CD4-positive, alpha-beta T cell (primary cell): ENCODE measurements at regions not wholly inside any gene's neighbourhood (a gene's known extent, or its start where the extent isn't known, plus 50 kb on each side); places are given as distances from the start of the nearest gene placed in this dataset.

Experiments
- ATAC-seq: fragments of 200-7000 bp; cut with Tn5 transposase; one replicate; pipeline ENCODE4 v1.10.0; 2022; ENCODE audit warnings: mild to moderate bottlenecking; ENCODE audit not compliant: poor library complexity
- CTCF ChIA-PET: fragments of 350-600 bp; sonication (Branson Sonifier 250); formaldehyde crosslinking; loops from one replicate; lab custom pipeline; 2021; ENCODE audit warnings: antibody characterized with exemption, inconsistent platforms; lab: Charles Lee
- POLR2A ChIA-PET: fragments of 350-600 bp; sonication (Branson Sonifier 250); formaldehyde crosslinking; loops from one replicate; lab custom pipeline; 2021; ENCODE audit warnings: antibody characterized with exemption, inconsistent platforms; lab: Charles Lee
- DNase-seq, 14 experiments: peaks; one replicate each; pipeline ENCODE4 v3.0.0-alpha.2; 2013 to 2020; ENCODE audit warnings: mixed read lengths in 2 of 14
- H3K27ac ChIP-seq, 2 donors: one replicate each; pipeline versions ENCODE4 v1.5.1 to v1.7.0; 2013; ENCODE audit warnings: low read length in 2 of 2, low read depth in 1 of 2, mild to moderate bottlenecking in 1 of 2
- H3K27me3 ChIP-seq, 2 experiments: 1 replicate in 1 of 2; 2 replicates in 1 of 2; pipeline versions ENCODE4 v1.6.1 to v1.7.0; 2013; ENCODE audit warnings: low read length in 2 of 2, control low read depth in 1 of 2, mild to moderate bottlenecking in 1 of 2, moderate library complexity in 1 of 2; ENCODE audit not compliant: insufficient read depth in 2 of 2, control insufficient read depth in 1 of 2
- H3K36me3 ChIP-seq: one replicate; pipeline ENCODE4 v1.6.1; 2013; ENCODE audit warnings: low read length, control low read depth; ENCODE audit not compliant: insufficient read depth
- H3K4me1 ChIP-seq: one replicate; pipeline ENCODE4 v1.6.1; 2013; ENCODE audit warnings: low read length, control low read depth; ENCODE audit not compliant: insufficient read depth
- H3K4me3 ChIP-seq: one replicate; pipeline ENCODE4 v1.5.1; 2013; ENCODE audit warnings: mild to moderate bottlenecking, low read length, moderate library complexity
- H3K9me3 ChIP-seq, 2 experiments: 1 replicate in 1 of 2; 2 replicates in 1 of 2; pipeline versions ENCODE4 v1.6.1 to v1.7.0; 2013; ENCODE audit warnings: low read length in 2 of 2, mild to moderate bottlenecking in 2 of 2, control low read depth in 1 of 2, moderate library complexity in 1 of 2; ENCODE audit not compliant: control insufficient read depth in 1 of 2, insufficient read depth in 1 of 2
- H3K27ac Mint-ChIP-seq: one replicate; pipeline ENCODE4 v1.8.0; 2020; ENCODE audit warnings: mixed read lengths
- H3K27me3 Mint-ChIP-seq: one replicate; pipeline ENCODE4 v1.8.0; 2021; ENCODE audit warnings: mixed read lengths
- H3K36me3 Mint-ChIP-seq: one replicate; pipeline ENCODE4 v1.8.0; 2021; ENCODE audit warnings: low read depth, mixed read lengths
- H3K4me1 Mint-ChIP-seq: one replicate; pipeline ENCODE4 v1.8.0; 2021; ENCODE audit warnings: low read depth, mixed read lengths
- H3K4me3 Mint-ChIP-seq: one replicate; pipeline ENCODE4 v1.8.0; 2020; ENCODE audit warnings: mild to moderate bottlenecking, mixed read lengths
- H3K9me3 Mint-ChIP-seq: one replicate; pipeline ENCODE4 v1.8.0; 2020; ENCODE audit warnings: mixed read lengths
- intact Hi-C, 2 experiments: fragments of 100-400 bp; cut with DNase I in 1 of 2; cut with micrococcal nuclease in 1 of 2; formaldehyde crosslinking; loops; one replicate each; pipeline versions ENCODE4 v1.15.1 to v1.9.0; 2023 to 2025; cut with DNase I, micrococcal nuclease
- TF ChIP-seq, protein P1 (sequence below): fragments of 200-600 bp; IDR thresholded peaks from one replicate; pipeline ENCODE4 v1.8.0; 2022; ENCODE audit warnings: antibody characterized with exemption, mild to moderate bottlenecking

DNA sequence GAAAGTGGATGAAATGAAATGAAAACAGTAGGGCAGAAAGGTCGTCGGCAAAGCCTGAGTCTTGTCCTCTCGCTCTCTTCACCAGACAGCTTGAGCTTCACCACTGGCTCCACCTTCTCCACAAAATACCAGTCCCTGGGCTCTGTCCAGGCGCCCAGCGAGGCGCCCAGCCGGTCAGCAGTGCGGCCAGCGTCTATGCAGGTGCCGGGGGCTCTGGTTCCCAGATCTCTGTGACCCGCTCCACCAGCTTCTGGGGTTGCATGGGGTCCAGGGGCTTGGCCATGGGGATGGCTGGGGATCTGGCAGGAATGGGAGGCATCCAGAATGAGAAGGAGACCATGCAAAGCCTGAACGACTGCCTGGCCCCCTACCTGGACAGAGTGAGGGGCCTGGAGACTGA is 600.5 kb upstream of the ZP4 start:
- Histone ChIP-seq H3K27me3 (no peaks in the 10 kb centered on the region), H3K9me3 (peaks cover 0 to 22% of the 10 kb centered on the region in 2 experiments), H3K27ac (no peak overlapping the region), H3K4me1 (no peaks in the 10 kb centered on the region), H3K4me3 (no peak overlapping the region), H3K36me3 (no peaks in the 10 kb centered on the region)
- no peak for ATAC-seq
- ChIA-PET CTCF (no interaction called here), POLR2A (no interaction called here)
- Mint-ChIP-seq H3K36me3 (no peaks in the 10 kb centered on the region), H3K4me3 (no peak overlapping the region), H3K4me1 (no peaks in the 10 kb centered on the region), H3K9me3 (peaks cover 6% of the 10 kb centered on the region), H3K27ac (no peak overlapping the region), H3K27me3 (no peaks in the 10 kb centered on the region)
- intact Hi-C loops, result no loop called here
- TF ChIP-seq, protein P1, sequence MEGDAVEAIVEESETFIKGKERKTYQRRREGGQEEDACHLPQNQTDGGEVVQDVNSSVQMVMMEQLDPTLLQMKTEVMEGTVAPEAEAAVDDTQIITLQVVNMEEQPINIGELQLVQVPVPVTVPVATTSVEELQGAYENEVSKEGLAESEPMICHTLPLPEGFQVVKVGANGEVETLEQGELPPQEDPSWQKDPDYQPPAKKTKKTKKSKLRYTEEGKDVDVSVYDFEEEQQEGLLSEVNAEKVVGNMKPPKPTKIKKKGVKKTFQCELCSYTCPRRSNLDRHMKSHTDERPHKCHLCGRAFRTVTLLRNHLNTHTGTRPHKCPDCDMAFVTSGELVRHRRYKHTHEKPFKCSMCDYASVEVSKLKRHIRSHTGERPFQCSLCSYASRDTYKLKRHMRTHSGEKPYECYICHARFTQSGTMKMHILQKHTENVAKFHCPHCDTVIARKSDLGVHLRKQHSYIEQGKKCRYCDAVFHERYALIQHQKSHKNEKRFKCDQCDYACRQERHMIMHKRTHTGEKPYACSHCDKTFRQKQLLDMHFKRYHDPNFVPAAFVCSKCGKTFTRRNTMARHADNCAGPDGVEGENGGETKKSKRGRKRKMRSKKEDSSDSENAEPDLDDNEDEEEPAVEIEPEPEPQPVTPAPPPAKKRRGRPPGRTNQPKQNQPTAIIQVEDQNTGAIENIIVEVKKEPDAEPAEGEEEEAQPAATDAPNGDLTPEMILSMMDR, result no peak
- no peak for DNase-seq

DNA sequence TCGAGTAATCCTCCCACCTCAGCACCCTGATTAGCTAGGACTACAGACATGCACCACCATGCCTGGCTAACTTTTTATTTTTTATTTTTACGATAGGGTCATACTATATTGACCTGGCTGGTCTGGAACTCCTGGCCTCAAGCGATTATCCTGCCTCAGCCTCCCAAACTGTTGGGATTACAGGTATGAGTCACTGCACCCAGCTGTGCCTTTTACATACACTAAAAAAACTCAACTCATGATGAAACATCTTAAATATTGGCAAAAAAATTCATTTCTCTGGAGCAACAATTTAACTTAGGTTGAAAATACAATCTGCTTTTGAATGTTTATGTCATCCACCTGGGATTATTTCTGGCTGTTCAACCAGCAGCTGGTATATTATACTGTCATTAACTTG is 598.3 kb upstream of the ZP4 start:
- no peak overlapping the region for H3K27ac Mint-ChIP-seq
- H3K9me3 Mint-ChIP-seq, result peaks cover 6% of the 10 kb centered on the region
- ChIA-PET CTCF (no interaction called here), POLR2A (no interaction called here)
- TF ChIP-seq, protein P1, result no peak
- ATAC-seq (no peak), DNase-seq (no peak)
- Histone ChIP-seq H3K27ac (no peak overlapping the region), H3K4me1 (no peaks in the 10 kb centered on the region), H3K9me3 (peaks cover 0 to 19% of the 10 kb centered on the region in 2 experiments), H3K4me3 (no peak overlapping the region), H3K27me3 (no peaks in the 10 kb centered on the region), H3K36me3 (no peaks in the 10 kb centered on the region)
- no peaks in the 10 kb centered on the region for H3K27me3 Mint-ChIP-seq
- no peaks in the 10 kb centered on the region for H3K4me1 Mint-ChIP-seq
- intact Hi-C loops, result no loop called here
- H3K36me3 Mint-ChIP-seq, result no peaks in the 10 kb centered on the region
- no peak overlapping the region for H3K4me3 Mint-ChIP-seq

DNA sequence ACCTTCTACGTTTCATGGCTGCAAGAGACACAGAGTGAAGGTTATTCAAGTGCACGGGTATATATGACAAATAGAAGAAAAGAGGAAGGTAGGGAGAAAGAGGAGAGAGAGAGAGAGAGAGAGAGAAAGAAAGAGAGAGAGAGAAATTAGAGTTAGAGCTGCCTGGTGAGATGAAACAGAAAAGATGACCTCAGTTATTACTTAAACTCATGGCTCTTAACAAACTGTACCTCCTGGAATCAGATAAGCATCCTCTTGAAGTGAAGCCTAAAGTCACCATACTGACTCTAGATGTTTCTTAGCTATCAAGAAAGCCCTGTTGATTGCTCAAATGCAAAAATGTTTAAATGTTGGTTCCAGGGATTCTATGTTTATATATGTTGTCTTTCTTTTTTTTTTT is 597.7 kb upstream of the ZP4 start:
- H3K9me3 ChIP-seq, result peaks cover 0 to 19% of the 10 kb centered on the region in 2 experiments
- no peak for ATAC-seq
- CTCF ChIA-PET, result no interaction called here
- no peaks in the 10 kb centered on the region for H3K27me3 ChIP-seq
- Mint-ChIP-seq H3K9me3 (peaks cover 6% of the 10 kb centered on the region), H3K4me1 (no peaks in the 10 kb centered on the region), H3K27ac (no peak overlapping the region), H3K4me3 (no peak overlapping the region), H3K36me3 (no peaks in the 10 kb centered on the region), H3K27me3 (no peaks in the 10 kb centered on the region)
- H3K4me3 ChIP-seq, result no peak overlapping the region
- POLR2A ChIA-PET, result no interaction called here
- no peaks in the 10 kb centered on the region for H3K4me1 ChIP-seq
- intact Hi-C loops, result no loop called here
- no peak overlapping the region for H3K27ac ChIP-seq
- DNase-seq, result no peak
- TF ChIP-seq, protein P1, result no peak
- H3K36me3 ChIP-seq, result no peaks in the 10 kb centered on the region
